ENCODE measurements at regions not wholly inside any gene's neighbourhood (a gene's known extent, or its start where the extent isn't known, plus 50 kb on each side); places are given as distances from the start of the nearest gene placed in this dataset.

- TF ChIP-seq CTCF (IDR thresholded peaks at IDR 0.05) = no peak
- no peak for TF ChIP-seq POLR2A (IDR thresholded peaks at IDR 0.05)
Measured at GRCh38 chr3:78026318-78026828, 986.5 kb downstream of the ROBO2 start.

Measured in testis (tissue), 2 donors.